ENCODE measurements at regions not wholly inside any gene's neighbourhood (a gene's known extent, or its start where the extent isn't known, plus 50 kb on each side); places are given as distances from the start of the nearest gene placed in this dataset.

- DNase-seq (no peak), ATAC-seq (ENCODE audit: low read depth) (no peak)
- Mint-ChIP-seq H3K4me1 (no peaks in the 10 kb centered on the region), H3K9me3 (no peaks in the 10 kb centered on the region), H3K27ac (no peak overlapping the region), H3K4me3 (no peak overlapping the region), H3K27me3 (no peaks in the 10 kb centered on the region), H3K36me3 (ENCODE audit: low read depth) (no peaks in the 10 kb centered on the region)
- ChIA-PET POLR2A (no interaction called here), CTCF (no interaction called here)
- intact Hi-C loops (cut with micrococcal nuclease) = no loop called here
- no peak for TF ChIP-seq CTCF (IDR thresholded peaks at IDR 0.05)
These were observed 1279.6 kb downstream of the KCNT2 start for GRCh38 chr1:195328681-195329080.

- Mint-ChIP-seq H3K4me3 (no peak overlapping the region), H3K4me1 (no peaks in the 10 kb centered on the region), H3K27me3 (no peaks in the 10 kb centered on the region), H3K9me3 (no peaks in the 10 kb centered on the region), H3K36me3 (ENCODE audit: low read depth) (no peaks in the 10 kb centered on the region), H3K27ac (no peak overlapping the region)
- POLR2A ChIA-PET = no interaction called here
- CTCF ChIA-PET = no interaction called here
- intact Hi-C loops (cut with micrococcal nuclease) = no loop called here
- ATAC-seq (ENCODE audit: low read depth) (no peak), DNase-seq (no peak)
- no peak for TF ChIP-seq CTCF (IDR thresholded peaks at IDR 0.05)
These were observed 1280.1 kb downstream of the KCNT2 start for GRCh38 chr1:195328102-195328501.

- no peak for ATAC-seq (ENCODE audit: low read depth)
- H3K4me3 Mint-ChIP-seq = no peak overlapping the region
- H3K27me3 Mint-ChIP-seq = no peaks in the 10 kb centered on the region
- H3K4me1 Mint-ChIP-seq = no peaks in the 10 kb centered on the region
- H3K27ac Mint-ChIP-seq = no peak overlapping the region
- H3K36me3 Mint-ChIP-seq (ENCODE audit: low read depth) = no peaks in the 10 kb centered on the region
- ChIA-PET POLR2A (no interaction called here), CTCF (no interaction called here)
- no peak for DNase-seq
- intact Hi-C loops (cut with micrococcal nuclease) = no loop called here
- no peak for TF ChIP-seq CTCF (IDR thresholded peaks at IDR 0.05)
- no peaks in the 10 kb centered on the region for H3K9me3 Mint-ChIP-seq
These were observed 1280.9 kb downstream of the KCNT2 start for GRCh38 chr1:195327361-195327760.

- Mint-ChIP-seq H3K4me1 (no peaks in the 10 kb centered on the region), H3K36me3 (ENCODE audit: low read depth) (no peaks in the 10 kb centered on the region), H3K27ac (no peak overlapping the region), H3K9me3 (no peaks in the 10 kb centered on the region), H3K27me3 (no peaks in the 10 kb centered on the region), H3K4me3 (no peak overlapping the region)
- ChIA-PET CTCF (no interaction called here), POLR2A (no interaction called here)
- ATAC-seq (ENCODE audit: low read depth) (no peak), DNase-seq (no peak)
- no peak for TF ChIP-seq CTCF (IDR thresholded peaks at IDR 0.05)
- intact Hi-C loops (cut with micrococcal nuclease) = no loop called here
These were observed 1281.9 kb downstream of the KCNT2 start for GRCh38 chr1:195326325-195326724.

GRCh38 chr1:195325181-195325580, 1283.1 kb downstream of the KCNT2 start:
- H3K27ac Mint-ChIP-seq = no peak overlapping the region
- POLR2A ChIA-PET = no interaction called here
- H3K27me3 Mint-ChIP-seq = no peaks in the 10 kb centered on the region
- CTCF ChIA-PET = no interaction called here
- TF ChIP-seq CTCF (IDR thresholded peaks at IDR 0.05) = no peak
- H3K9me3 Mint-ChIP-seq = no peaks in the 10 kb centered on the region
- H3K36me3 Mint-ChIP-seq (ENCODE audit: low read depth) = no peaks in the 10 kb centered on the region
- no peak overlapping the region for H3K4me3 Mint-ChIP-seq
- intact Hi-C loops (cut with micrococcal nuclease) = no loop called here
- no peak for DNase-seq
- ATAC-seq (ENCODE audit: low read depth) = no peak
- H3K4me1 Mint-ChIP-seq = no peaks in the 10 kb centered on the region
